ENCODE measurements at regions not wholly inside any gene's neighbourhood (a gene's known extent, or its start where the extent isn't known, plus 50 kb on each side); places are given as distances from the start of the nearest gene placed in this dataset.

- Histone ChIP-seq H3K4me1 (ENCODE audit: insufficient read depth, low read length) (no peaks in the 10 kb centered on the region), H3K36me3 (ENCODE audit: insufficient read depth, low read length) (no peaks in the 10 kb centered on the region), H3K4me3 (ENCODE audit: low read length) (no peak overlapping the region), H3K27ac (ENCODE audit: low read depth in 1 of 2, low read length in 2 of 2) (no peak overlapping the region), H3K9me3 (ENCODE audit: control insufficient read depth in 1 of 2, insufficient read depth in 1 of 2, low read length in 2 of 2) (peaks cover 0 to 3% of the 10 kb centered on the region in 2 experiments), H3K27me3 (ENCODE audit: control insufficient read depth in 1 of 2, insufficient read depth in 2 of 2, low read length in 2 of 2) (no peaks in the 10 kb centered on the region)
- TF ChIP-seq, protein P1, sequence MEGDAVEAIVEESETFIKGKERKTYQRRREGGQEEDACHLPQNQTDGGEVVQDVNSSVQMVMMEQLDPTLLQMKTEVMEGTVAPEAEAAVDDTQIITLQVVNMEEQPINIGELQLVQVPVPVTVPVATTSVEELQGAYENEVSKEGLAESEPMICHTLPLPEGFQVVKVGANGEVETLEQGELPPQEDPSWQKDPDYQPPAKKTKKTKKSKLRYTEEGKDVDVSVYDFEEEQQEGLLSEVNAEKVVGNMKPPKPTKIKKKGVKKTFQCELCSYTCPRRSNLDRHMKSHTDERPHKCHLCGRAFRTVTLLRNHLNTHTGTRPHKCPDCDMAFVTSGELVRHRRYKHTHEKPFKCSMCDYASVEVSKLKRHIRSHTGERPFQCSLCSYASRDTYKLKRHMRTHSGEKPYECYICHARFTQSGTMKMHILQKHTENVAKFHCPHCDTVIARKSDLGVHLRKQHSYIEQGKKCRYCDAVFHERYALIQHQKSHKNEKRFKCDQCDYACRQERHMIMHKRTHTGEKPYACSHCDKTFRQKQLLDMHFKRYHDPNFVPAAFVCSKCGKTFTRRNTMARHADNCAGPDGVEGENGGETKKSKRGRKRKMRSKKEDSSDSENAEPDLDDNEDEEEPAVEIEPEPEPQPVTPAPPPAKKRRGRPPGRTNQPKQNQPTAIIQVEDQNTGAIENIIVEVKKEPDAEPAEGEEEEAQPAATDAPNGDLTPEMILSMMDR (IDR thresholded peaks at IDR 0.05): no peak
- H3K27me3 Mint-ChIP-seq: no peaks in the 10 kb centered on the region
- CTCF ChIA-PET: no interaction called here
- intact Hi-C loops (cut with DNase I, micrococcal nuclease): no loop called here
- ATAC-seq (ENCODE audit: poor library complexity) (no peak), DNase-seq (no peak)
- no peaks in the 10 kb centered on the region for H3K36me3 Mint-ChIP-seq (ENCODE audit: low read depth)
- no peaks in the 10 kb centered on the region for H3K4me1 Mint-ChIP-seq (ENCODE audit: low read depth)
- POLR2A ChIA-PET: no interaction called here
- peaks cover 3% of the 10 kb centered on the region for H3K9me3 Mint-ChIP-seq
- H3K27ac Mint-ChIP-seq: no peak overlapping the region
- no peak overlapping the region for H3K4me3 Mint-ChIP-seq
These were observed 68.7 kb upstream of the FRY start for GRCh38 chr13:31962731-31963370.

GRCh38 chr13:31963631-31964030 is 67.9 kb upstream of the FRY start:
- ATAC-seq (ENCODE audit: poor library complexity) (no peak), DNase-seq (no peak)
- TF ChIP-seq, protein P1 (IDR thresholded peaks at IDR 0.05): no peak
- Histone ChIP-seq H3K27ac (ENCODE audit: low read depth in 1 of 2, low read length in 2 of 2) (no peak overlapping the region), H3K9me3 (ENCODE audit: control insufficient read depth in 1 of 2, insufficient read depth in 1 of 2, low read length in 2 of 2) (no peaks in the 10 kb centered on the region), H3K4me3 (ENCODE audit: low read length) (no peak overlapping the region), H3K36me3 (ENCODE audit: insufficient read depth, low read length) (no peaks in the 10 kb centered on the region), H3K27me3 (ENCODE audit: control insufficient read depth in 1 of 2, insufficient read depth in 2 of 2, low read length in 2 of 2) (no peaks in the 10 kb centered on the region), H3K4me1 (ENCODE audit: insufficient read depth, low read length) (no peaks in the 10 kb centered on the region)
- peaks cover 3% of the 10 kb centered on the region for H3K9me3 Mint-ChIP-seq
- H3K27me3 Mint-ChIP-seq: no peaks in the 10 kb centered on the region
- no peak overlapping the region for H3K4me3 Mint-ChIP-seq
- ChIA-PET POLR2A (no interaction called here), CTCF (no interaction called here)
- intact Hi-C loops (cut with DNase I, micrococcal nuclease): no loop called here
- H3K36me3 Mint-ChIP-seq (ENCODE audit: low read depth): no peaks in the 10 kb centered on the region
- no peaks in the 10 kb centered on the region for H3K4me1 Mint-ChIP-seq (ENCODE audit: low read depth)
- H3K27ac Mint-ChIP-seq: no peak overlapping the region

DNA sequence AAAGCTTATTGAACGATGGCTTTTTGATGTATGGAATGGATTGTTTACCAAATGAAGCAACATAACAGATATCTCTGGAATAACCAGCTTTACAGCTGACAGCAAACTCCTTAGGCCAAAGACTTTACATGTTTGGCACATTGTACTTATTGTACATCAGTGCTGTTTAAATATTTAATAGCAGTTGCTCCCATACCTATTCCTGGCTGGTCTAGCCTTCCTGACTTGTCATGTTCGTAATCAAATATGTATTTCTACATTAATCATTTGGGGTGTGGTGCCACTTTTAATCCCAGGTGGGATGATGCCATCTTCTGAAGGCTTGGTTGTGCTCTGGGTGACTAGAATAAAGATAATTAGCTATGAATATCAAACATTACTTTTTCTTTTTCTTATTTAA is 67.4 kb upstream of the FRY start:
- ChIA-PET POLR2A (no interaction called here), CTCF (interaction anchor here (0.6 kb wide), 1 partner anchor 241 kb away, joined by 5 read pairs; no protein-coding TSS in a partner anchor)
- H3K4me3 Mint-ChIP-seq: no peak overlapping the region
- no peaks in the 10 kb centered on the region for H3K27me3 ChIP-seq (ENCODE audit: control insufficient read depth in 1 of 2, insufficient read depth in 2 of 2, low read length in 2 of 2)
- no peaks in the 10 kb centered on the region for H3K27me3 Mint-ChIP-seq
- DNase-seq (no peak), ATAC-seq (ENCODE audit: poor library complexity) (no peak)
- no peak overlapping the region for H3K4me3 ChIP-seq (ENCODE audit: low read length)
- no peaks in the 10 kb centered on the region for H3K4me1 ChIP-seq (ENCODE audit: insufficient read depth, low read length)
- no peaks in the 10 kb centered on the region for H3K4me1 Mint-ChIP-seq (ENCODE audit: low read depth)
- intact Hi-C loops (cut with DNase I, micrococcal nuclease): no loop called here
- TF ChIP-seq, protein P1 (IDR thresholded peaks at IDR 0.05): no peak
- H3K27ac Mint-ChIP-seq: no peak overlapping the region
- peaks cover 3% of the 10 kb centered on the region for H3K9me3 Mint-ChIP-seq
- no peak overlapping the region for H3K27ac ChIP-seq (ENCODE audit: low read depth in 1 of 2, low read length in 2 of 2)
- no peaks in the 10 kb centered on the region for H3K36me3 Mint-ChIP-seq (ENCODE audit: low read depth)
- no peaks in the 10 kb centered on the region for H3K9me3 ChIP-seq (ENCODE audit: control insufficient read depth in 1 of 2, insufficient read depth in 1 of 2, low read length in 2 of 2)
- H3K36me3 ChIP-seq (ENCODE audit: insufficient read depth, low read length): no peaks in the 10 kb centered on the region

Measured in CD4-positive, alpha-beta T cell (primary cell).